GM19397 (cell line): ENCODE measurements at regions not wholly inside any gene's neighbourhood (a gene's known extent, or its start where the extent isn't known, plus 50 kb on each side); places are given as distances from the start of the nearest gene placed in this dataset.

Source experiments
- ATAC-seq: cut with Tn5 transposase; IDR thresholded peaks from one replicate; pipeline ENCODE4 v1.9.1; 2021; ENCODE audit warnings: mild to moderate bottlenecking, moderate library complexity; ENCODE audit not compliant: unreplicated experiment

DNA sequence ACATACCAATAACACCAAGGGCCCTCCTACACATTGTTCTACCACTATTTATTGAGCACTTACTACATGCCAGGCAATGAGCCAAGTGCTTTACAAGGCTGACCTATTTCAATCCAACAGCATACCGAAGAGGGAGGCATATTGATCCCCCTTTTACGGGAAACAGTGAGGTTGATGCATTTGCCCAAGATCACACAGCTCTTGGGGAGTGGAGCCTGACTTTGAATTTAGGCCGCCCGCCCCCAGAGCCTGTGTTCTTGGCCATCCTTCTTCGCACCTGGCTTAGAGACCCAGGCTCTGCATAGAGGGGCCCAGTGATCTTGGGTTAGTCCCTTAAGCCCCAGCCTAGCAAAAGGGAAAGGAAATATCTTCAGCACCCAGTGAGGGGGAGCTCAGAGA is 158.1 kb upstream of the IER5L start:
- no peak for ATAC-seq

DNA sequence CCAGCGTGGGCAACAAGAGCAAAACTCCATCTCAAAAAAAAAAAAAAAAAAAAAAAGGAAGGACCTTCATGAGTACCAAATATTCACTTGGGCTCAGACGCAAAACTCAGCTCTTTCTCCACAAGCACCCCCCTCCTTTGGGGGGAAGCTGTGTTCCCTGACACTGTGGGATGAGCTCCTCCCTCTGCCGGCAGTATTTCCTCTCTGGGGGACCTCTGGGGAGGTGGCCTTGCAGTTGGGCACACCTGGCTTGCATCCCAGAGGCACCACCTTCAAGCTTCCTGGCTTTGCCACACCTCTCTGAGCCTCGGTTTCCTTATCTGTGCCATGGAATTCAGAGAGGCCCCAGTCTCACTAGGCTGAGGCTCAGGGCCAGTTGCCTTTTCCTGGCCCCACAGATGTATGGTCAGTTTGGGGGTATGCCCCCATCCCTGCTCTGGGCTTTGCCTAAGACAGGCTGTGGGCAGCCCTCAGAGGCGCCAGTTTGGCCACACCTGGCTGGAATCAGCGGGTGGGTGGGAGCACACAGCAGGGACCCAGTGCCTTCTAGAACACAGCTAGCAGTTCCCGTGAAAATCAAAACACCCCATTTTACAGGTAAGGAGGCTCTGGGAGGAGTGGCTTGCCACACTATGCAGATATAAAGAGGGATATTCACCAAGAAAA is 157.5 kb upstream of the IER5L start:
- no peak for ATAC-seq

DNA sequence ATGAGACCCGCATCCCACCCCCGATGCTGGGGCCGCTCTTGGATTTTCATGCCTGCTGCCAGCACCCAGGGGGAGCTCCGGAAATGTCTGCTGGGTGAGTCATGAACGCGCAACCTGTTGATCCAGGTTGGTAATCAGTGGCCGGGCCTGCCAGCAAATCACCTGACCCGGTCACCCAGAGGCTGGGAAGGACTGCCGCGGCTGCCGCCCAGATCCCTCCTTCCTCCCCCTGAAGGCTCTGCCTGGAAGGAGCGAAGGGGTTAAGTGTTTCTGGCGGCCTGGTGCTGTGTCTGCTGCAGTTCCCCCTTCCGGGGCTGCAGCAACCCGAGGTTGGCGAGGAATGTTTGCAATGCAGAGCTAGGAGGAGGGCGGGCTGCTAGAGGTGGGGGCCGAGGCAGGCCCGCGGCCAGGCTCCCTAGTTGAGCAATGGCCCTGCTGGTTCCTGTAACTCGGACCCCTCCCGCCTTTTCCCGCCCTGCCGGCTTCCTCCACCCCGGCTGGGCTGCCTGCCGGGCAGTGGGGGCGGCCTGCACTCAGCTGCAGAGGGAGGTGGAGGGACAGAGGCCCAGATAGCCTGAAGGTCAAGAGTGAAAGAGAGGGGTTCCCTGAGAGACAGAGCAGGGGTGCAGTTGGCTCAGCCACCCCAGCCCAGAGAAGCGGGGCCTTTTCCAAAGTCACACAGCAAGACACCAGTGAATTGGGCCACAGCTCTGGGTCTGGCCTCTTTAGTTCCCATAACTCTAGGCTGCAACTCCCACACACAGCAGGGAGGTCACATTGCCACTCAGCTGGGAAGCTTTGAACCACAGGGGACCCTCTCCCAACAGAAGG is 156.3 kb upstream of the IER5L start:
- ATAC-seq = no peak

DNA sequence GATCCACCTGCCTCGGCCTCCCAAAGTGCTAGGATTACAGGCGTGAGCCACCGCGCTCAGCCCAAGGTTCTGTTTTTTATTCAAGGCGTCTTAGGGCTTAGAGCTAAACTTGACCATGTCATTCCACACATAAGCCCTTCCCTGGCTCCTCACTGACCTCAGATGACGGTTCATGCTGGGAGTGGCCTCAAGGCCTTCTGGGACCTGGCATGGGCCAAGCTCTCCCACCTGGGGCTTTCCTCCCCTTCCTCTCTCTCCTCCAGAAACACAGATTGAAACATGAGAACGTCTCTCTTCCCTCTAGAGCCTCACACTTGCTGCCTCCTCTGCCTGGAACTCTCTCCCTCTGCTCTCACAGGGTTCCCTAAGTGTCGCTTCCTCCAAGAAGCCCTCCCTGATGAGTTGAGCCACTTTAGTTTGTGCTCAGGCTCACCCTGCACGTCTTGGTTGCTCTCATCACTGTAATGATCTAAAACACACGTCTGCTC is 155.6 kb upstream of the IER5L start:
- no peak for ATAC-seq

DNA sequence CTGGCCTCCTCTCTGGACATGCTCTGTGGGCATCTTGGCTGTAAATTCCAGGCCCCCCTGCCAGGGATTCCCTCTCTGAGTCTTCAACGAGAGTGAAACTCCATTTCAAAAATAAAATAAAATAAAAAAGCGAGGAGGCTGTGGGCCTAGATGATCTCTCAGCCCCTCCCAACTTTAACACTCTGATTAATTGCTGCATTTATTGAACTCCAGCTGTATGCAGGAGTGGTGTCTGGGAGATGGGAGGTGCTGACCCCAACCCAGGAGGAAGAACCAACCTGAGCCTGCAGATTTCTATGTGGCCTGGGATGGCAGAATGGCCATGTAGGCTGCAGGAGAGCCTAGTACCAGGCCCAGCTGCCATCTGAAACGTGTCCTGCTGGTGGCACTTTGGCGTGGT is 154.5 kb upstream of the IER5L start:
- no peak for ATAC-seq

DNA sequence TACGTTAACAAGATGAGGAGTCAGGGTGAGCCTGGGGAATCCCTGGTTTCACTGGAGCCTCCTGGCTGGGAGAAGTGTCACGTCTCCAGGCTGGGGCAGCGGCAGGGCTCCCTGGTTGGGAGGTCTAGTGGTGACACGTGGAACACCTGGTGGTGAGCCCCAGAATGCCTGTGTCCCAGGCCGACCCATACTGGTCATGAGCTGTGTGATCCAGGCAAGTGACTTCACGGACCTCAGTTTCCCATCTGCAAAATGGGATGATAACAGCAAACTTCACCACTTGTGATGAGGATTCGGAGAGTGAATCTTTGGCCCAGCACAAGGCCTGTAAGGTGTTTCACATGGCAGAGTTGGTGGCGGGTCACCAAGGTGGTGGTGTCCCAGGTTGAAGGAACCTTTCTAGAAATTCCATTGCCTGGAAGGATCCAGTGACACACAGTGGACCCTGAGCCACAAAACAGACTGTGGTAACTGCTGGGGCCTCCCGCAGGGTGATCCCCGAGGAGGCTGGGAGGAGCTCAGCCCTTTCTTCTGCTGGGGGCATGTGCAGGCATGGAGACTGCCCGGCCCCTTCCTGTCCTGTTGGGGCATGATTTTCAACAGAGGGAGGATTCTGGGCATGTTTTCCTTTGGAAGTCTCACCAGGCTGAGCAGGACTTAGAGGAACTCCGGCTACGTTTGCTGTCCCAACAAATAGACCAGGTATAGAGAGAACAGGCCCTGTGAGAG is 153.9 kb upstream of the IER5L start:
- ATAC-seq = no peak

DNA sequence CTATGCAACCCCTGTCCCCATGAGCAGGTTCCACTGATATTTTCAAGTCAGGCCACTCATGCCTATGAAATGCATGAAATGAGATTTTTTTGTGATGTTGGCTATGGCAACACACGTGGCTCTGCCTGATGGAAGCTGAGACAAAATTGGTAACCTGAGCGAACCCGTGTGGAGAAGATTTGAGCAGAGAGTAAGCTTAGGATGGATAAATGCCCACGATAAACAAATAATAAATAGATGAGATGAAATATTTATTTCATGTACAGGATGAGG is 153.4 kb upstream of the IER5L start:
- no peak for ATAC-seq

DNA sequence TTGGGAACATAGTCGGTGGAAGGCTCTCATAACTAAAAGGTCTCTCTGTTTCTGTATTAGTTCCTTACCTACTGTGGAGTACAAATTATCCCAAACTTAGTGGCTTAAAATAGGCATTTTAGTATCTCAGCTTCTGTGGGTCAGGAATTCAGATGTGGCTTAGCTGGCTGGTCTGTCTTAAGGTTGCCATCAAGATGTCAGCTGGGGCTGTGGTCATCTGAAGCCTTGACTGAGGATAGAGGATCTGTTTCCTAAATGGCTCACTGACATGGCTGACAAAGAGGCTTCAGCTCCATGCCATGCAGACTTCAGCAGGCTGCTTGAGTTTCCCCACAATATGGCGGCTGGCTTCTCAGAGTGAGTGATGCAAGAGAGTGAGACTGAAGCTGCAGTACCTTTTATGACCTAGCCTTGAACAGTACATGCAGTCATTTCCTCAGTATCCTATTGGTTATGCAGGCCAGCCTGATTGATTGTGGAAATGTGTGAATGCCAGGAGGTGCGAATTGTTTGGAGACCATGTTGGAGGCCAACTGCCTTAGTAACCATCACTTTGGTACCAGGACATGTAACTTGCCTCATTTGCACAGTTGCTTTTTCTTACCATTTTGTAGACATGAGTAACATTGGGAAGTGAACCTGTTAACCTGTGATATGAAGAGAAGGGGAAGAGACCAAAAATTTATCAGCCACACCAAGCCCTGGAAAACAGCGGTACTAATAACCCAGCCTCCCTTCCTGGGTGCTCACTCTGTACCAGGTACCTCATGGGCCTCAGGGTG is 152.8 kb upstream of the IER5L start:
- ATAC-seq = no peak

DNA sequence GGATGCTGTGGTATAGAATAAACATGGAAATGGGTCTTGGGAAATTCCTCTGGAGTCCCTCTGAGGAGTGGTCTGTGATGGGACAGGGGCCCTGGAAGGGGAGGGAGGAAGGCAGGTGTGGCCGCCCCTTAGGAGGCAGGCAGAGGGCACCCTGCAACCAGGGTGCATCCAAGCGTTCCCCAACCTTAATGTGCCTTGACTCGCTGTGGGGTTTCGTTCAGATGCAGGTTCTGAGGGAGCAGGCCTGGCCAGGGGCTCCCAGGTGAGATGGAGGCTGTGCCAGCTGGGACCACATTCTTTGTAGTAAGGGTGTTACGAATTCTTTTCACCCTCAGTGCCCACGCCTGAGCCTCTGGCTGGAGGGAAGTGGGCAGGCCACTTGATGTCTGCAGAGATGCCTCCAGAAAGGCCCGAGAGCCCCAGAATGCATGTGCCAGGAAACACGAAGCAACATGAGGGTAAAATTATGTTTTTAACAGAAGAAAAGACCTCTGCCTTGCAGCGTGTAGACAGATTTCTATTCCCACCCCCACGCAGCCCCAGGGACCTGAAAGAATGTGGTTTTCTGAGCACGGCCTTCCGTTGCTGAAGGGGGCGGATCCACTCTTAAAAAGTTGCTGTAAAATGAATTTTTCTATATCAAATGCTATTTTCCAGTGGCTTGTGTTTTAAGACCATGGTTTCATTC is 150.4 kb upstream of the IER5L start:
- ATAC-seq = no peak

DNA sequence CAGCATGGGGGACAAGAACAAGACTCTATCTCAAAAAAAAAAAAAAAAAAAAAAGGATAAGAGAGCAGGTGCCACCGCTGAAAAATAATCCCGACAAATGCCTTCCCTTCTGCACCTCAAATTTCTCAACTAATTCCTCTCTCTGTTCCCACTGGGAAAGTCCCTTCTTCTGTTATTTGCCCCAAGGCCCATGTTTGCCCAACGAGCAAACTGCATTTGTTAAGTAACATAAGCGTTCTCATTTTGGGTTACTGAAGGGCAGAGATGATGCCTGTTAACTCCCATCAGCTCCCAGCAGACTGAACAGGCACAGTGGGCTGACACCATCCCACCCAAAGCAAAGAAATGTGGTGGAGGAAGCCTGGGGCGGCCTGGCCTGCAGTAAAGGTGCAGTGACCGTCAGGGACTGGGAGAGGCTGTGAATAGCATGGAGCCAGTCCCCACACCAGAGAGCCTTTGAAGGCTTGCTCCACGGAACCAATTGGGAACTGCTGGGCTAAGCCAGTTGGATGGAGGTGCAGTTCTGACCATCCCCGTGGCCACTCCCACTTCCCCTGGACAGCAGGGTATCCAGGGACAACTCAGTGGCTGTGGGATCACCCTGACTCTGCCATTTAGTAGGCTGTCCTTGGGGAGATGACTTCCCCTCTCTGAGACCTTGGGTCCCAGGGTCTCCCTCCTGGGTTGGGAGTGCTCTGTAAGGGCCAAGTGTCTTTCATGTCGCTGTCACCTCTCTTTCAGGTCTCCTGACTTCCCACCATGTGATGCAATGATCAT is 149.7 kb upstream of the IER5L start:
- ATAC-seq = no peak

DNA sequence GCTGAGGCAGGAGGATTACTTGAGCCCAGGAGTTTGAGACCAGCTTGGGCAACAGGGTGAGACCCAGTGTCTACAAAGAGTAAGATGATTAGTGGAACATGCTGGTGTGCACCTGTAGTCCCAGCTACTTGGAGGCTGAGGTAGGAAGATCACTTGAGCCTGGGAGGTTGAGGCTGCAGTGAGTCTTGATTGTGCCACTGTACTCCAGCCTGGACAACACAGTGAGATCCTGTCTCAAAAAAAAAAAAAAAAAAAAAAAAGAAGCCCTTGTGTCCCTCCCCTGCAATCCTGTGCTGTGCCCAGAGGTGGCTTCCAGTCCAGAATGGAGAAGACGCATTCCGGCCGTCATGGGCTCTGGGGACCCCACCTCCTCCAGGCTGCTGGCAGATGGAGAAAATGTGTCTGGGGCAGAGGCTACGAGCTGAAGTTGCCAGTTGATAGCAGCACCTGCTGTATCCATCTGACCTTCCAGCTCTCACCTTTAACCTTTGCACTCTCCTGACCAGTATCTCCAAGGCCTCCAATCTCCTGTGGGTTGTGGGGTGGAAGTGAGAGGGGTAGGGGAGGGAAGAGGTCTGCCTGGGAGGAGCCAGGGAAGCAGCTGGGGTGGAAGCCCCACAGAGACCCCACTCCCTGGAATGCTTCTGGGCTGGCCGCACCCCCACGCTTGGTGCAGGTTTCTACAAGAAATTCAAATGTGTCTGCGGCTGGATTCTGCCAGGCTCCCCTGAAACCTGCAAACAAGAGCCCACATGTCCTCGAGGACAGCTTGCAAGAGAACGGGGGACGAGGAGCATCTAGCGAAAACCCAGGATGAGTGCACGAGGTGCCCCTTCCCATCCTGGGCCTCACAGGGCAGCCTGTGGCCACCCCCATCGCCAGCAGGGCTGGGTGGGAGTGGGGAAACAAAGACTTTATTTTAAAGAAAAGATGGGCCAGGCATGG is 148.3 kb upstream of the IER5L start:
- ATAC-seq = no peak

DNA sequence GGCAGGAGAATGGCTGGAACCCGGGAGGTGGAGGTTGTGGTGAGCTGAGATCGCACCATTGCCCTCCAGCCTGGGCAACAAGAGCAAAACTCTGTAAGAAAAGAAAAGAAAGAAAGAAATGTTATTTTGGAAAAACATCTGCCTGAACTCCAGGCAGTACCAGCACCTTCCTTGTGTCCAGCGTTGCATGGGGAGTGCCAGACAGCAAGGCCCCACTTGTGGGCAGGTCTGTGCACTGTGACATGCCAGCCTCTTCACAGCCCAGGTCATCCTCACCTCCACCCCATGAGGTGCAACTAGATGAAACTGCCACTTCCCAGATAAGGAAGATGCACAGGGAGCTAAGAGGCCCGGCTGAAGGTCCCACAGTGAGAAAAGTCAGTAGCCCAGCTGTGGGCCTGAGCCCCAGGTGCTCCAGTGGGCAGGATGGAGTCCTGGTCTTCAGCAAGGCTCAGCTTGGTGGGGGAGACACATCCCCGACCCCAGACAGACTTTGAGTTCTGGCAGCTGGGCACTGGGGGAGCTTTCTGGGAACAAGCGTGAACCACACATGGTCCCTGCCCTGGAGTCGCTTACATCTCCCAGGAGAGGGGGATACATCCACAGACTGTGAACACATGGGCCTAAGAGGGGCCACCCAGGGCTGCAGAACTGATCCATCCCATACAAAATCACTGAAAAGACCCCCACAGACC is 146.9 kb upstream of the IER5L start:
- no peak for ATAC-seq

DNA sequence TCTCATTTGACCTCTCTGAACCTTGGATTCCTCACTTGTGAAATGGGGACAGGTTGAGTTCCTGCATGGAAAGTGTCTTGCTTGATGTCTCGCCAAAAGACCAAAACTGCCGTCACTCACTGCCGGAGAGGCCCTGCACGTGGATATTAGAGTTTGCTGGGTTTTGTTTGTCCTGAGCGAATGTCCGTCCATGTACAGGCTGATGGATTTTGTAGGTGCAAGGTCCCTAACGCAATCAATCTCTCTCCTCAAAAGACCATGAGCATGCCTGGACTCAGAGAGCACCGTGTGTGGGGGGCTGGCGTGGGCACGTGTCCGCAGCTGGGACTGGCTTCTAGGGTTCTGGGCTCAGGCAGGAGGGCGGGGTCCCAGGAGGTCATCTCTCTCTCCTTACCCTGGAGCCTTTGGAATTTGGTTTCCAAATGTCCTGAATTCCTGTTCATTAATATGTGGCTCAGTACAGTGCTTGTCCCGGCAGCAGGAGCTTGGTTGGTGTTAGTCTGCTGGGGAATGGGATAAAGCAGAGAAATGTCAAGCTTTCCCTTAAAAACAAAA is 146.0 kb upstream of the IER5L start:
- no peak for ATAC-seq

DNA sequence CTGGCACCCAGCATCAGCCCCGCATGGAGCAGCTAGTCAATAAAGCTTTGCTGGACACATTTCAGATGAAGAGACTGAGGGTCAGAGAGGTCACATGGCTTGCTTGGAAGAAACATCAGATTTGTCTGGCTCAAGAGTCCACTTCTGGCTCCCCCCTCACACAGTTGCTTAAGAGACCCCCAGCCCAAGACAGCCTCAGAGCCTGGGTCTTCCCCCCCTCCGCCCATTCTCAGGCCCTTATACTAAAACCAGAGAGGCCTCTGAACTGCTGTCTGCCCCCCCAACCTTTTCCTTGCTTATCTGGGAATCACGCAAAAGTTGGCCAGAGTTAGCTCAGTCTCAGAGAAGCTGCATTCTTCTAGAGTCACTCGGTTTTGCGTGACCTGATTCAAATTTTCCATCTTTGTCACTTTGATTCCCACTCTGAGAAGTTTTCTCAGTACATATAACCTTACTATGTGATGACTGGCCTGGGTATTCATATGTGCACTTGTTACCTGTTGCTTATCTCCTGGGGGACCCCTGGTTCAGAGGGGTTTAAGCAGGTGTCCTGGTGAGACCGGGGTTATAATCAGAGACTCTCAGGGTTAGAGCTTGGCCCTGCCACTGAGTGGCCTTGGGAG is 145.4 kb upstream of the IER5L start:
- ATAC-seq = no peak

DNA sequence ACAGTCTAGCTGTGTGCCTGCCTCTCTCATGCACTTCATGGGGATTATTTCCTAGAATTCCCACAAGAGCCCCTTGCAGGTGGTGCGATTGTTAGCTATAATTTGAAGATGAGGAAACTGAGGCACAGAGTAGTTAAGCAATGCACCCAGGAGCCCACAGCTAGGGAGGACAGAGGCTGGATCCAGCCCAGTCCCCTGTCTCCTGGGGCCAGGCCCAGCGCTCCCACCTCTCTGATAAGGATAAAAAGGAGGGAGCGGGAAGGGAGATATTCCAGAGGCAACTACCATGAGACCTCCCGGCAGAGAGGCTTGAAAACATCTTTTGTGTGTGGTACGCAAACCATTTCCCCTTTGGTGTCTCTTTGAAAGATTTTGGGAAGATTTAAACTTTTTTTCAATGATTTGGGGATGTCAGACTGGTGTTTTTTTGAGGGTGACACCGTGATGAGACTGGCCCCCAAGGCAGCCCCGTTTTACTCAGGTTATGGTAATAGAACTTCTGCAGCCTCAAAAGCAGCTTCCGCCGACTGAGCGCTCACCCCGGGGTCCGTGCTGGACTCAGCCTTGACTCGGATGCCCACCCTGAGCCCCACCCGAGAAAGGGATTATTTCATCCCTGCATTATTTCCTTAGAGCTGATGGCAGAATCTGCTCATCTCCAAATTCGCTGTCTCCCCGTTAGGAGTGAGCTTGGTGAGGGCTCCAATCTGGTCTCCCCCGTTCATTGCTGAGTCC is 144.7 kb upstream of the IER5L start:
- no peak for ATAC-seq

DNA sequence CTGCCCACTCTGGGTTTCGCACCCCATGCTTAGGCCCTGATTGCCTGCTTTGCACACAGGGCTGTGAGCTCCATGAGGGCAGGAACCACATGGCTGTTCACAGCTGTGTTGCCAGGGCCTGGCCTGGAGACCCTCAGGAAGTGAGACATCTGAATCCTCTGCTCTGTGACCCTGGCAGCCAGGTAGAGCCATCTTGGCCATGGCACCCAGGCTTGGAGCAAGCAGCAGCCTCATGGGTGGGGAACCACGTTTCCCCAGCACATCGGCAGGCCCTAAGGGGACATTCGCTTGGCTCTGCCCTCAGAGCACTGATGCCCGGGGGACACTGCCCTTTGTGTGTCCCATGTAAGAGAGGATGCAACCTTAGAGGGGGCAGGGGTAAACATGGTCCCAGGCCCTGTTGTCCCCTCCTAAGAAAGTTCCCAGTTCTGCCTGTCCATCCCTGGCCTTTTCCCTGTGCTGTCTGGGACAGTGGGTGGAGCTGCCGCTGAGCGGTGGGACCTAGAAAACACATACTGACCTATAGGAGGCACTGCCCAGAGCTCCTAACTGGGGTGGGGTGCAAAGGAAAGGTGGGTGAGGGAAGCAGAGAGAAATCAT is 144.1 kb upstream of the IER5L start:
- ATAC-seq = no peak
